ENCODE measurements at regions not wholly inside any gene's neighbourhood (a gene's known extent, or its start where the extent isn't known, plus 50 kb on each side); places are given as distances from the start of the nearest gene placed in this dataset.
"Not testable (repeated sequence)": the region's sequence is repeated elsewhere in the genome, so short reads cannot be mapped to it uniquely, and the experiment has no call there.

GRCh38 chr7:153406486-153406872, 645.7 kb upstream of the DPP6 start:
- DNase-seq (ENCODE audit: low read depth in 2 of 2), result no peak

GRCh38 chr7:153407291-153408046, 644.7 kb upstream of the DPP6 start:
- DNase-seq (ENCODE audit: low read depth in 2 of 2), result no peak

- no peak for DNase-seq (ENCODE audit: low read depth in 2 of 2)
Observed at GRCh38 chr7:153408360-153409335, 643.5 kb upstream of the DPP6 start.

GRCh38 chr7:153409567-153410342, 642.4 kb upstream of the DPP6 start:
- not testable (repeated sequence) for DNase-seq (ENCODE audit: low read depth in 2 of 2)

GRCh38 chr7:153410997-153411642, 641.1 kb upstream of the DPP6 start:
- DNase-seq (ENCODE audit: low read depth in 2 of 2), result not testable (repeated sequence)

GRCh38 chr7:153412114-153412823, 639.9 kb upstream of the DPP6 start:
- DNase-seq (ENCODE audit: low read depth in 2 of 2), result not testable (repeated sequence)

- DNase-seq (ENCODE audit: low read depth in 2 of 2), result not testable (repeated sequence)
Observed at GRCh38 chr7:153412824-153413198, 639.4 kb upstream of the DPP6 start.

- no peak for DNase-seq (ENCODE audit: low read depth in 2 of 2)
Observed at GRCh38 chr7:153413199-153413539, 639.0 kb upstream of the DPP6 start.

GRCh38 chr7:153413540-153414287, 638.5 kb upstream of the DPP6 start:
- DNase-seq (ENCODE audit: low read depth in 2 of 2), result no peak

GRCh38 chr7:153414288-153414629, 637.9 kb upstream of the DPP6 start:
- DNase-seq (ENCODE audit: low read depth in 2 of 2), result no peak

GRCh38 chr7:153415632-153416031, 636.6 kb upstream of the DPP6 start:
- DNase-seq (ENCODE audit: low read depth in 2 of 2), result no peak

- DNase-seq (ENCODE audit: low read depth in 2 of 2), result no peak
Observed at GRCh38 chr7:153422291-153423209, 629.6 kb upstream of the DPP6 start.

- no peak for DNase-seq (ENCODE audit: low read depth in 2 of 2)
Observed at GRCh38 chr7:153423210-153423590, 629.0 kb upstream of the DPP6 start.

GRCh38 chr7:153430931-153431330, 621.3 kb upstream of the DPP6 start:
- DNase-seq (ENCODE audit: low read depth in 2 of 2), result no peak

- DNase-seq (ENCODE audit: low read depth in 2 of 2), result no peak
Observed at GRCh38 chr7:153432063-153432462, 620.1 kb upstream of the DPP6 start.

- DNase-seq (ENCODE audit: low read depth in 2 of 2), result no peak
Observed at GRCh38 chr7:153433223-153433622, 619.0 kb upstream of the DPP6 start.

GRCh38 chr7:153440715-153441114, 611.5 kb upstream of the DPP6 start:
- no peak for DNase-seq (ENCODE audit: low read depth in 2 of 2)

GRCh38 chr7:153443032-153443701, 609.0 kb upstream of the DPP6 start:
- no peak for DNase-seq (ENCODE audit: low read depth in 2 of 2)

- no peak for DNase-seq (ENCODE audit: low read depth in 2 of 2)
Observed at GRCh38 chr7:153444641-153445040, 607.6 kb upstream of the DPP6 start.
